ENCODE measurements at regions not wholly inside any gene's neighbourhood (a gene's known extent, or its start where the extent isn't known, plus 50 kb on each side); places are given as distances from the start of the nearest gene placed in this dataset.

DNA sequence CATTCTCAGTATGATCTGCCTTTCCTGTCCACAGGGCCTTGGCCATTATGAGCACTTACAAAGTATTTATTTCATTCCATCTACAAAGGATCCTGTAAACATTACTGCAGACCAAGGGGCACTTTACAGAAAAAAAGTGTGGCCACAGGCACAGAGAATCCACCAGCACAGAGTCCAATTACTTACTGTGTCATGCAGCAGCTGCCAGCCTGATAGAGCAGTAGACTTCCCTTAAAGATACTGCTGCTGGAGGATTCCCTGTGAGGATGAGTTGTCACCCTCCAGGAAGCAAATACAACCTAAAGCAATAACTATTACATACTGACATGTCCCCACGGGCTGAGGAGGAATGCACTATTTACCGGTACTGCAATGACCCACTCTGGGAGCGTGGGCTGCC, 97.1 kb upstream of the COG2 start:
- TF ChIP-seq, protein P1, sequence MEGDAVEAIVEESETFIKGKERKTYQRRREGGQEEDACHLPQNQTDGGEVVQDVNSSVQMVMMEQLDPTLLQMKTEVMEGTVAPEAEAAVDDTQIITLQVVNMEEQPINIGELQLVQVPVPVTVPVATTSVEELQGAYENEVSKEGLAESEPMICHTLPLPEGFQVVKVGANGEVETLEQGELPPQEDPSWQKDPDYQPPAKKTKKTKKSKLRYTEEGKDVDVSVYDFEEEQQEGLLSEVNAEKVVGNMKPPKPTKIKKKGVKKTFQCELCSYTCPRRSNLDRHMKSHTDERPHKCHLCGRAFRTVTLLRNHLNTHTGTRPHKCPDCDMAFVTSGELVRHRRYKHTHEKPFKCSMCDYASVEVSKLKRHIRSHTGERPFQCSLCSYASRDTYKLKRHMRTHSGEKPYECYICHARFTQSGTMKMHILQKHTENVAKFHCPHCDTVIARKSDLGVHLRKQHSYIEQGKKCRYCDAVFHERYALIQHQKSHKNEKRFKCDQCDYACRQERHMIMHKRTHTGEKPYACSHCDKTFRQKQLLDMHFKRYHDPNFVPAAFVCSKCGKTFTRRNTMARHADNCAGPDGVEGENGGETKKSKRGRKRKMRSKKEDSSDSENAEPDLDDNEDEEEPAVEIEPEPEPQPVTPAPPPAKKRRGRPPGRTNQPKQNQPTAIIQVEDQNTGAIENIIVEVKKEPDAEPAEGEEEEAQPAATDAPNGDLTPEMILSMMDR (IDR thresholded peaks at IDR 0.05; ENCODE audit: control extremely low read depth, extremely low read depth) = no peak
- no peaks in the 10 kb centered on the region for H3K27me3 ChIP-seq (ENCODE audit: control insufficient read depth in 3 of 3, insufficient read depth in 3 of 3, low read length in 2 of 3)
- no peak overlapping the region for H3K9ac ChIP-seq (ENCODE audit: insufficient read depth in 1 of 2, low read length in 2 of 2)
- ATAC-seq (ENCODE audit: insufficient read depth, low FRiP score) (no peak), DNase-seq (no peak)
- H3K4me1 ChIP-seq (ENCODE audit: control insufficient read depth in 5 of 5, insufficient read depth in 5 of 5, low read length in 5 of 5) = peaks cover 0 to 5% (median 0%) of the 10 kb centered on the region in 5 donors
- 87 to 93% methylated on average over 3 of the region's 3 CpGs for WGBS, 2 donors
- peaks cover 0 to 2% (median 0%) of the 10 kb centered on the region in 4 donors for H3K9me3 ChIP-seq (ENCODE audit: control insufficient read depth in 4 of 4, insufficient read depth in 3 of 4, low read length in 3 of 4)
- no peak overlapping the region for H3K27ac ChIP-seq (ENCODE audit: low read depth in 1 of 2, low read length in 1 of 2)
- H3K4me3 ChIP-seq = no peak overlapping the region
- H3K36me3 ChIP-seq (ENCODE audit: control insufficient read depth in 4 of 4, insufficient read depth in 4 of 4, low read length in 4 of 4) = no peaks in the 10 kb centered on the region

DNA sequence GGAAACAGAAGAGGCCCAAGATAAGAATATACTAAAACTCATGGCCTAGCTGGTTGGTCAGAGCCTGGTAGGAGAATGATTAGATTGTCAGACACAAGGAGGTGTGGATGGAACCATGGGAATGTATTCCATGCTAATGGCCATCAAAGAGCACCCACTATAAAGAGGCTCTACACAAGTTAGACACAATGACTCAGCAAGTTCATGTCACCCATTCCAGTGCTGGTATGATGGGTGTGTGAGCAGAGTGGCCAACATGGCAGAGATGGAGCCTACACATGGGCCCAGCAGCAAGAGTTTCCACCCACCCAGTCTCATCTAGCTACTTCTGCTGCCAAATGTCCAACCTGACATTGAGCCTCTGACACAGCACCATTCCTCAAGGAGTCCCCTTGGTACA, 97.5 kb upstream of the COG2 start:
- TF ChIP-seq, protein P1 (IDR thresholded peaks at IDR 0.05; ENCODE audit: control extremely low read depth, extremely low read depth) = no peak
- Histone ChIP-seq H3K27me3 (ENCODE audit: control insufficient read depth in 3 of 3, insufficient read depth in 3 of 3, low read length in 2 of 3) (no peaks in the 10 kb centered on the region), H3K9ac (ENCODE audit: insufficient read depth in 1 of 2, low read length in 2 of 2) (no peak overlapping the region), H3K27ac (ENCODE audit: low read depth in 1 of 2, low read length in 1 of 2) (no peak overlapping the region), H3K4me3 (no peak overlapping the region), H3K36me3 (ENCODE audit: control insufficient read depth in 4 of 4, insufficient read depth in 4 of 4, low read length in 4 of 4) (no peaks in the 10 kb centered on the region), H3K4me1 (ENCODE audit: control insufficient read depth in 5 of 5, insufficient read depth in 5 of 5, low read length in 5 of 5) (peaks cover 0 to 8% (median 0%) of the 10 kb centered on the region in 5 donors), H3K9me3 (ENCODE audit: control insufficient read depth in 4 of 4, insufficient read depth in 3 of 4, low read length in 3 of 4) (peaks cover 0 to 2% (median 0%) of the 10 kb centered on the region in 4 donors)
- DNase-seq (no peak), ATAC-seq (ENCODE audit: insufficient read depth, low FRiP score) (no peak)

DNA sequence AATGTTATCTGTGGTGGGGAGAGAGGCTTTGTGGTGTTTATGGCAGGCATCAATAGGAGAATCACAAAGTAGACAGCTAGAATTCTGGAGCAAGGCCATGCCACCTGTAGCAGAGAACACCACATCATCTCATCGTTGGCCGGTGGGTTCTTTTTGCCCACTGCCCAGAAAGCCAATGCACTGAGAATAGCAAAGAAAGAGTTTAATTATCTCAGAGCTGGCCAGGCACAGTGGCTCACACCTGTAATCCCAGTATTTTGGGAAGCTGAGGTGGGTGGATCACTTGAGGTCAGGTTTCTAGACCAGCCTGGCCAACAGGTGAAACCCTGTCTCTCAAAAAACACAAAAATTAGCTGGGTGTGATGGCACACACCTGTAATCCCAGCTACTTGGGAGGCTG, 99.2 kb upstream of the COG2 start:
- TF ChIP-seq, protein P1 (IDR thresholded peaks at IDR 0.05; ENCODE audit: control extremely low read depth, extremely low read depth) = no peak
- ATAC-seq (ENCODE audit: insufficient read depth, low FRiP score) = no peak
- Histone ChIP-seq H3K27ac (ENCODE audit: low read depth in 1 of 2, low read length in 1 of 2) (no peak overlapping the region), H3K36me3 (ENCODE audit: control insufficient read depth in 4 of 4, insufficient read depth in 4 of 4, low read length in 4 of 4) (no peaks in the 10 kb centered on the region), H3K4me3 (no peak overlapping the region), H3K9ac (ENCODE audit: insufficient read depth in 1 of 2, low read length in 2 of 2) (no peak overlapping the region), H3K4me1 (ENCODE audit: control insufficient read depth in 5 of 5, insufficient read depth in 5 of 5, low read length in 5 of 5) (peaks cover 0 to 8% (median 0%) of the 10 kb centered on the region in 5 donors), H3K9me3 (ENCODE audit: control insufficient read depth in 4 of 4, insufficient read depth in 3 of 4, low read length in 3 of 4) (peaks cover 0 to 4% (median 0%) of the 10 kb centered on the region in 4 donors), H3K27me3 (ENCODE audit: control insufficient read depth in 3 of 3, insufficient read depth in 3 of 3, low read length in 2 of 3) (no peaks in the 10 kb centered on the region)
- WGBS, 2 donors = 97 to 98% methylated on average over 2 of the region's 2 CpGs
- no peak for DNase-seq

DNA sequence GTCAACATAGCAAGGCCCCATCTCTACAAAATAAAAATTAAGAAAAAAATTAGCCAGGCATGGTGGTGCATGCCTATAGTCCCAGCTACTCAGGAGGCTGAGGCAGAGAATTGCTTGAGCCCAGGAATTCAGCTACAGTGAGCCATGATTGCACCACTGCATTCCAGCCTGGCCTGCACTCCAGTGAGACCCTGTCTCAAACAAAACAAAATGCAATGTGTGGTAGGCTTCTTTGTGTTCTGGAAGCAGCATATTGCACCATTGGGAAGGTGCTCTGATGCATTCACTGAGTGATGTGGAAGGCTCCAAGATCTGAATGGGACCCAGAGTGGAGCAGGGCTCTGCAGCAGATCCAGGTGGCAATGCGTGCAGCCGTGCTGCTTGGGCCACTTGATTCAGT, 99.6 kb upstream of the COG2 start:
- TF ChIP-seq, protein P1 (IDR thresholded peaks at IDR 0.05; ENCODE audit: control extremely low read depth, extremely low read depth) = no peak
- 91 to 94% methylated on average over 2 of the region's 2 CpGs for WGBS, 2 donors
- Histone ChIP-seq H3K27ac (ENCODE audit: low read depth in 1 of 2, low read length in 1 of 2) (no peak overlapping the region), H3K27me3 (ENCODE audit: control insufficient read depth in 3 of 3, insufficient read depth in 3 of 3, low read length in 2 of 3) (no peaks in the 10 kb centered on the region), H3K9me3 (ENCODE audit: control insufficient read depth in 4 of 4, insufficient read depth in 3 of 4, low read length in 3 of 4) (peaks cover 0 to 4% (median 0%) of the 10 kb centered on the region in 4 donors), H3K9ac (ENCODE audit: insufficient read depth in 1 of 2, low read length in 2 of 2) (no peak overlapping the region), H3K36me3 (ENCODE audit: control insufficient read depth in 4 of 4, insufficient read depth in 4 of 4, low read length in 4 of 4) (no peaks in the 10 kb centered on the region), H3K4me3 (no peak overlapping the region), H3K4me1 (ENCODE audit: control insufficient read depth in 5 of 5, insufficient read depth in 5 of 5, low read length in 5 of 5) (peaks cover 0 to 8% (median 0%) of the 10 kb centered on the region in 5 donors)
- ATAC-seq (ENCODE audit: insufficient read depth, low FRiP score) (no peak), DNase-seq (no peak)
